HG03060 (cell line): ENCODE measurements at regions not wholly inside any gene's neighbourhood (a gene's known extent, or its start where the extent isn't known, plus 50 kb on each side); places are given as distances from the start of the nearest gene placed in this dataset.

Experiments
- ATAC-seq: cut with Tn5 transposase; IDR thresholded peaks from one replicate; pipeline ENCODE4 v1.9.1; 2021; ENCODE audit warnings: low read depth, moderate number of reproducible peaks; ENCODE audit not compliant: unreplicated experiment

DNA sequence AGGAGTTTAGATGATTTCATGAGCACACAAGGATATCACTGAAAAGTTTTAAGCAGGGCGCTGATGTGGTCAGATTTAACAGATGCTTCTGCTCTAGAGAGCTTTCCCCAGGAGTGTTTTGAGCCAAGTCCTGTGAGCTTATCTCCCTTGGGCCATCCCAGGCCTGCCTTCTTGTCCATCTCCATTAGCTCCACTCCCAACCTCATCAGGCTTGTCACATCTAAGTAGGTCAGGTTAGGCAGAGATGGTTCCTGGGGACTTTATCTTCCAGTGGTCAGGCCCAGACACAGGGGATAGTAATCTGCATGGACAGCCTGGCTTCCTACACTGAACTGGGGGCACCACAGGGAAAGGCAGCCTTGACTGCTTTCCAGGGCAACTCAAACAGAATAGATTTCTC, 145.4 kb upstream of the SRRM4 start:
- ATAC-seq, result no peak

DNA sequence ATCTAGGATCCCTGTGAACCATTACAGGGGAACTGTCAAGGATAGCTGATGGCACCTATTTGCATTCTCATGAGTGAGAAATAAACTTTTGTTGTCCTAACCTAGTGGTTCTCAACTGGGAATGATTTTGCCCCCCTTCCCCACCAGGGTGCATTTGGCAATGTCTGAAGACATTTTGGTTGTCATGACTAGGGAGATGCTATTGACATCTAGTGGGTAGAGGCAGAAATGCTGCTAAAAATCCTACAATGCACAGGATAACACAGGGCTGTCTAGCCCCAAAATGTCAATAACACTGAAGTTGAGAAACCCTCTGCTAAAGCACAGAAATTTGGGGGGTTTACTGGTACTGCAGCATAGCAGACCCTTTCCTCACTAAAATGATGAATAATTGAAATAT, 140.9 kb upstream of the SRRM4 start:
- no peak for ATAC-seq

DNA sequence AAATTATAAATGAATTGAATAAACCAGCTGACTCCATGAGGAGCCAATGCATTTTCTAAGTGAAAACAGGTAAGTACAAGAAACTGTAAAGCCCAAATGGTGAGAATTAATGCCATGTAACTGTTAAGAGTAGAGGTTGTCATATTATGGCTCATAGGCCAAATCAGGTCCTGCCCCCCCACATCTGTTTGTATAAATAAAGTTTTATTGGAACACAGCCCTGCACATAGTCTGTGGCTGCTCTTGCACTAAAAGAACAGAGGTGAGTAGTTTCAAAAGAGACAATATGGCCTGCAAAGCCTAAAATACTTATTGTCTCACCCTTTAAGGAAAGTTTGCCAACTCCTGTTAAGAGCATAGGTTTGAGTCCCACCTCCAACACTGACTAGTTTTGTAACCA, 140.5 kb upstream of the SRRM4 start:
- no peak for ATAC-seq

DNA sequence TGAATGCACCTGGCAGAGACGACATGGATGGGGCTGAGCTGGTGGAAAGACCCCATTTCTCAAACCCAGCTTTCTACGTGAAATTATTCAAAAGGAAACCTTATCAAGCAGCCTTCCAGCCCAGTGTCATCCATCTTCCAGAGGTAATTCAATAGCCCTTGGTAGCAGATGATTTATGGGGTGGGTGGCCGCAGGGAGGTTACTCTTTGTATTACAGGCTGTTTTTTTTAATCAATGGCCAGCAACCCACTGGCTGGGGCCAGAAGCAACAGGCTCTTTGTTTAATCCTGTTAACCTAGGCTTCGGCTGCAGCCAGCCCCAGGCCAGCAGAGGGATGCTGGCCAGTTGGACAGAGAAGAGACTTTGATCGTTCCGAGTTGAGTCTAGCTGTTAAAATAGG, 139.8 kb upstream of the SRRM4 start:
- no peak for ATAC-seq

DNA sequence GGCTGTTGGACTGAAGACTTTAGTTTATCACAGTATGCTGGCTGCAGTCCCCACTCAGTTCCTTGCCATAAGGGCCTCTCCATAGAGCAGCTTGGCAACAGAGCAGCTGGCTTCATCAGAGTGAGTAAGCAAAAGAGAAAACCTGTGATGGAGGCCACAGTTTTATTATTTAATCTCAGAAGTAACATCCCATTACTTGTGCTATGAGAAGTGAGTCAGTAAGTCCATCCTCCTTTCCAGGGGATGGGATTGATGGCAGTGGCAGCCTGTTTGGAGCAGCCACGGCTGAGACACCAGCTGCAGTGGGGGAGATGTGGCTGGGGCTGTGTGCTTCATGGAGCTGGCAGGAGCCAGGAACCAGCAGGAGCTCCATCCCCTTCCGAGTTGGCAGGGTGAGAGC, 138.5 kb upstream of the SRRM4 start:
- ATAC-seq, result no peak

DNA sequence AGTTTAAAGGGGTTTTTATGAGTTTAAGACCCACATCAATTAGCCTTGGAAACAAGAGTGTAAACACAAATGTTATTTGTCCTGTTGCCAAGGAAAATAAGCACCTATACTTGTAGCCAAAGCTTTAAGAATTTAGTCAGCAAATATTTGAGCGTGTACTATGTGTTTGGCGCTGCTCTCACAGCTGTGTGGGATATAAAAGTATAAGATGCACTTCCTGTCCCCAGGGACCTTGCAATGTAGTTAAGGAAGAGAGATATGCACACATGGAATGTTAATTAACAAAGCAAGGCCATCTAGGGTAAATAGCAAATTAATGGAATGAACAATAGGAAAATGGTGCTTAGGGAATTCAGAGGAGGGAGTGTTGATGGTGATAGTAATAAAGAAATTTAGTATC, 134.9 kb upstream of the SRRM4 start:
- ATAC-seq, result no peak

DNA sequence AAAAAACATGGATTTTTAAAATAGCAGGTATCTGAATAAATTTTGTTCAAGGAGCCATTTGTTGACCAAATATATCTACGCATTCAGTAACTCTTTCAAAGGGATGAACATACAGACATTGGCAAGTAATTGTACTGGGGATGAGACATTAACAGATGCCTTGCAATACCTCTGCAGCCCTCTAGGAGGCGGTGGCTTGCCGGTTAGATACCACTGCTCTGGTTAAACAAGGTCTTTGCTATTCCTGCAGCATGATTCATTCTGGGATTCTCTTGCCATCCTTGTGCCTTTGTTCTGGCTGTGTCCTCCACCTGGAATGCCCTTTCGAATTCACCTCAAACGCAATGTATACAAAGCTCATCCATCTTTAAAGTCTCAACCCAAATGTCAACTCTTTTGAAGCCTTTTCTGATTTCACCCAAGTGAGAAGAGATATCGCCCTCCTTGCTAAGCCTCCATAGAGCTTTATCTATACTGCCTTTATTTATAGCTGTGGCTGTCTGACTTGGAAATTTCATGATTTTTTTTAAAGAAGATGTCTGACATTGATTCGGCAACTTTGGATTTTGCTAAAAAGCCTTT, 131.0 kb upstream of the SRRM4 start:
- no peak for ATAC-seq

DNA sequence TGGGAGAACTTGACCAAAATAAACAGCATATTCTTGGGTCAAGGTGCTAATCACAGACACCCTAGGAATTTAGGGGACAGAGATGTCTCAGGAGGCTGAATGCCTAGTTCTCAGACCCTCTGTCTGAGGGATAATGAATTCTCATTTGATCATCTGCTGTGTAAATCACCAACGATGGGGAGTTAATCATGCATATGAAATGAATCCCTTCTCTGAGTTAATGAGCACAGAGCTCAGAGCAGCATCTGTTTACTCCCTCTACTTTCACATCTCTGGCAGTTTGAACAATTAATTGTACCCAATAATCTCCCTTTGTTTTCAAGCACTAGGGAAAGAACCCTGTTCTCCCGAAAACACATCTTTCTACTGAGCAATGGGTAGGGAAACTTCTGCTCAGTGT, 129.4 kb upstream of the SRRM4 start:
- ATAC-seq, result no peak

DNA sequence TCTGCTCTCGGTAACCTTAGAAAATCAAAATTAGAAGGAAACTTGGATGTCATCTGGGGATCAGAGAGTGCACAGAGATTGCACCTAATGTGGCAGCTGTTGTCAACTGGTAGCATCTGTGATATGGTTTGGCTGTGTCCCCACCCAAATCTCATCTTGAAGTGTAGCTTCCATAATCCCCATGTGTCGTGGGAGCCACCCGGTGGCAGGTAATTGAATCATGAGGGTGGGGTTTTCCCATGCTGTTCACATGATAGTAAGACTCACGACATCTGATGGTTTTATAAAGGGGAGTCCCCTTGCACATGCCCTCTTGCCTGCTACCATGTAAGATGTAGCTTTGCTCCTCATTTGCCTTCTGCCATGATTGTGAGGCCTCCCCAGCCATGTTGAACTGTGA, 127.7 kb upstream of the SRRM4 start:
- no peak for ATAC-seq

DNA sequence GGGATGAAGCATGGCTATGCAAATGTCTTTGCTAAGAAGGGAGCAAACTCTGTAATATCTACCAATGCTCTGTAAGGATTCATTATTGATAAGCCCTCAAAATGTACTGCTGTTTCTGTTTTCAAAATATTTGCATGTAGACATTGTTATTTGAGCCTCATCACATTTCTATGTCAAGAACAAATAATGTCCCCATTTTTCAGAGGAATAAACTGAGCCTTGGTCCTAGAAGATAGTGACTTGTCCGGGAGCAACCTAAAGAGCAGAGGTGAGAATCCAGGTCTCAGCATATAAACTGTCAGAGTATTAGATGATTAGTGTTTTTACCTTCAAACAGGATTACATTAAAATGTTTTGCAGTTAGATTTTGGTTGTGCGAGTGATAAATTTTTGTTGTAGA, 125.5 kb upstream of the SRRM4 start:
- ATAC-seq, result no peak

DNA sequence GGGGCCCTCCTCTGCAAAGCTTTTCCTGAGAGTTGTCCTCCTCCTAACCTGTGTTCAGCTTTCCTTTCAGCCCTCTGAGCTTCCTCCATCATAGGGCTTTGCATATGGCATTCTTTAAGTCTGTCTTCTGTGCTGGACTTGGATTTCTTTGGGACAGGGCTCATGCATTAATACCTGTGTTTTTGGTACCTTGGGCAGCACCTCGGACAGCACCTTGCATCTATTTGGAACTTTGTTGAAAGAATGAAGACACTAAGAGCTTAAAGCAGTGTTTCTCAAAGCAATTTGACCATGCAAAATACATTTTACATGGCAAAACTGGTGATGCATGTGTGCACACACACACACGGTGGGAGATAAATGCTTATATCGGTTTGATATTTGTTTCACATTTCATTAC, 115.0 kb upstream of the SRRM4 start:
- ATAC-seq, result no peak

DNA sequence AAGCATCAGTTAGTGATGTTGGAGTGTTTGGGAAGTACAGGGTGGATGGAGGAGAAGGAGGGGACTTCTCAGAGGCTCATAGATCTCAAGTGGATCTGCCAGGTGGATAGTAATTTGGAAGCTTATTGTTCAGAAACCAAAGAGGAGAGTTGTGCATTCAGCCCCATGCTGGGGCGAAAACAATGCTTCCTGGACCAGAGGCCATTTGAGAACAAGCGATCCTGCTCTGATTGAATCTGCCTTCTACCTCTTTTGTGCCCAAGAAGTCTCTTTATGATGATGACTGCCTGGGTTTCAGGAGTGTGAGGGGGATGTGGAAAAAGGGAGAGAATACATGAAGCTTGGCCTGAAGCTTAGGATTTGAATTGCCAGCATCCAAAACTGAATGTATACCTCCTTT, 110.8 kb upstream of the SRRM4 start:
- ATAC-seq, result no peak

DNA sequence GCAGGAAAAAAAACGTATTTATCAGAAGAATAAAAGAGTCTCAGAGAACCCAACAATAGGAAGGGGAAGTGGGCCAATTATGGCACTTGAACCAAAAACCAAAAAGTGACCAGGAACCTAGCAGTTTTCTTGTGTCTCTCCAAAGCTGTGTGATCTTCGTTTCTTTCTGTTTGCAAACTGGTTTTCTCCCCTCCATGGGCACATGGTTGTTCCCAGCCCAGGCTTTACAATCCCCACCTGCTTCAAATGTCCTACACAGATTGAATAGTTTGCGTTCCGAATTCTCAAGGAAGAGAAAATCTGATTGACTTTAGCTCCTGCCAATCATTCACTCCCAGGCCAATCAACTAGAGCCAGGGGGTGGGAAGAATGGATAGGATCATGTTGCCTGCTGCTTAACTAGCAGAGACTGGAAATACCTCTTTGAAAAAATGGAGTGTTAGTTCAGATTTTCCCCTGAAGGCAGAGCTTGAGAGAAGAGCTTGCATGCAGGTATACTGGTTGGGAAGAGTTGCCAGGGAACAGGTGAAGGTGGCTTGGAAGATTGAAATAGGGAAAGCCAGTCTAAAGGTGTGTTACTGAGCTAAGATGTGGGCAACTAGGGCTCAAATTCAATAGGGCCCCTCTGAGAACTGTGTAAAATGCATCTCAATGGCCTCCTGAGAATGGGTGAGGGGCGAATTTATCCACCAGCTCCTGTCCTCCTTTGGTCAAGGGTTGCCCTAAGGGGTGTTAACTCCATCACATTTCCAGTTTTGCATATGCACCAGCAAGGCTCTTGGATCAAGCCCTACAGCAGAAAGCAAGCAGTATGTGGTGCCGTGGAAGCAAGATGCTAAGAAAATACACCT, 106.4 kb upstream of the SRRM4 start:
- no peak for ATAC-seq

DNA sequence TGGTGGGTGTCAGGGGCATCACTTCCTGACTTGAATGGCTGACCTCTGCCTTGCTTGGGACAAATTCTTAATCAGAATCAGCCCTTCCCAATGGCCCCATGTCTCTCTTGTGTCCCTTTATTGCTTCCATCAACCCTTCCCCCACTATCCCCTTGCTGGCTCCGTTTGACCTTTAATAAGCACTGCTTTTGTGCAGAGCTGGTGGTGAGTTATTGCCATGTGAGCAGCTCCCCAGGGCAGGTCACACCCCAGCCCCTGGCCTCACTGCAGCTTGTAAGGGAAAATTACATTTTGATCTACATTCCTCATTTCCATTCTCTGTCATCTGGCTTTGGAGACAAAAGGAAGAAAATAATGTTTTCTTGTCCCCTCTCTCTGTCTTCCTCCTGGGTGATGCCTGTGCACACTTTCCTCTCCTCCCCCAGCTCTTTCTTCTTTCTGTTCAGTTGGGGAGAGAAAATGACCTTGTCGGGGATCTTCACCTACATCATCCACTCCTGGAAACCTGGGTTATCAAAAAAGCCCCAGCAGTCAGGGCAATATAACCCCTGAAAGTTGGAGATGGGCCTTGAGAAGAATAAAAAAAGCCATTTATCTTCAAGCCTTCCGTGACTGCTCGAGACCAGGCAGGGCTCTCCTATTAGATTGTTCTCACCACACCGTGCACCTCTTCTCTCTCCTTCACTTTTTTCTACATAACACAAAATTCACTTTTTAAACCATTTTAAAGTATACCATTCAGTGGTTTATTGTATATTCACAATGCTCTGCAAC, 100.4 kb upstream of the SRRM4 start:
- no peak for ATAC-seq

DNA sequence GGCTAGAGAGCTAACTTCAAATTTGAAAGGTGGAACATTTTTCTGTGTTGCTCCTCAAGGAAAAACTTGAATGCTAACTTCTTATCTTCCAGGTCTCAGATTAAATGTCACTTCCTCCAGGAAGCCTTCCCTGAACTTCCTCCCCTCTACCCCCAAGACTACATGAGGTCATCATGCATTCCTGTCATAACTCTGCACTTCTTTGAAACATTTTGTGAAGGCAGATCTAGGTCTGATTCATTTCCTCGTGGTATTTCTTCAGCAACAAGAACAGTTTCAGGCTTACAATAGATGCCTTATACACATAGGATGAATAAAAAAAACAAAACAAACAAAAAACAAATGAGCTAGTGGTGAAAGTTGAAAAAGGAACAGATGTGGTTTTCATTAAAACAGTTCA, 97.1 kb upstream of the SRRM4 start:
- no peak for ATAC-seq

DNA sequence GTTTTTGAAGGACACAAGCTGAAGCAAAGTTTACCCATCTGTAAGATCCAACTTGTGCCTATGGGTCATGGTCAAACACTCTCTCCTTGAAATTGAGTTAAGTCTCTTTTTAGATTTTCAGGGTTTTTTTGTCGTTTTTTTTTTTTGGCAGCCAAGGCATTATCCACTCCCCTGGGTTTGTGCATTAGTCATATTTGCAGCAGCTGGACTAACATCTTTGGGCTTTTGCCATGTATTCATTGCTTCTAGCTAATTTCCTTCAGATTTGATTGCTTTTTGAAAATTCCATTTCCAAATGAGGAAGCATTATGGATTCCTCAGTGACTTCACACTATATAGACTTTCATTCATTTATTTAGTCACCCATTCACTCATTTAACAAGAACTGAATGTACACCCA, 80.3 kb upstream of the SRRM4 start:
- ATAC-seq, result no peak

DNA sequence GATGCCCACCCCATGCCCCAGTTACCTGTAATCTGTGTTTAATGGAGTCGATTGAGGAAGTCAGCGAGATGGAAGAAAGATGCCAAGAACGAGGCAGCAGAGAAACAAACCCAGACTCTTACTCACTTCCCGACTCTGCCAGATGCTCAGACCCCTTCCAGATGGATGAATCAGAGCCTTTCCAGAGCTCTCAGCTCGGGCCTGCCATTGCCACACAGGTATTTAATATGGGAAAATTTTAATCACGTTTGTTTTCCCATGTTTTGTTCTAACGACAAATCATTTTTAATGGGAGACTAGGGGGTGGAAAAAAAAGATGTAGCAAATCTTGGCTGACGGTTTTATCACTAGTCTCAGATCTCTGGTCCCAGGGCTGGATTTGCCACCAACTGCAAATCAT, 72.5 kb upstream of the SRRM4 start:
- ATAC-seq, result no peak

DNA sequence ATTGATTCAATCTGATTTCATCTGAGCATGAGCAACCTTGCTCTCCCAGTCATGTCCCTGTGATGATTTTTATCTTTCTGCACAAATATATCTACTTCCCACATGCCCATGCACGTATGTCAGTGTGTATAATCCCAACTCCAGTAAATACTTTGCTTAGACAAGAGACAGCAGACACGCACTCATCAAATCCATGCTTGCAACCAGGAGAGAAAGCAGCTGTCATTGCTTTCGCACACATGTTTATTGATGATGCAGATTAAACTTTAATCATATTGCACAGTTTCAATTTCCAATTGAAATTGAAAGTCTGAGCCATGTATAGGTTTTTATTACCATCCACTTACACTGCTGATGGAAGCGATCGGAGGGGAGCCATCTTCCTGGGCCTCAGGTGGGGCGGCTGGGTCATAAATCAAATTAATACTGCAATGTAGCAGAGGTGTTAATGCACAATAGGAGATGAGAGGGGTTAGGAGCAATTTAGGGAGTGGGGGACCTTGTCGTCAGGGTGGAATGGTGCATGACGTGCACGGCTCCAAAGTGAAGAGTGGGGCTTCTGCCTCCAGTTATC, 68.6 kb upstream of the SRRM4 start:
- no peak for ATAC-seq

DNA sequence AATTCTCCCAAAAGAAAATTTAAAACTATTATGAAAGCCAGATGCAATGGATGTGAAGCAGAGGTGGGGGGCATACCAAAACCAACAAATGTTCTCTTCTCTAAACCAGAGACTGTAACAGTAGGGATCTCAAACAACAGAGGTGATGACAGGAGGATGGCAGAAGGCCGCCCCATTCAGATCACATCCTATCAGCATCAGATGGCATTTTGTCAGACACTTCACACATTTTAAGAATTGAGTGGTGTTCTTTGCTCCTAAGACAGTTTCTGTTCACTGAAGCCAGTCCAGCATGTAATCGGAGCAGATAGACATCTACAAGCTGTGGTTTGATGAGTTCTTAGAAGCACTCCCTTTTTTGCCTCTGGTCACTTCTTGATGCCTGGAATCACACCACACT, 59.6 kb upstream of the SRRM4 start:
- ATAC-seq, result no peak

DNA sequence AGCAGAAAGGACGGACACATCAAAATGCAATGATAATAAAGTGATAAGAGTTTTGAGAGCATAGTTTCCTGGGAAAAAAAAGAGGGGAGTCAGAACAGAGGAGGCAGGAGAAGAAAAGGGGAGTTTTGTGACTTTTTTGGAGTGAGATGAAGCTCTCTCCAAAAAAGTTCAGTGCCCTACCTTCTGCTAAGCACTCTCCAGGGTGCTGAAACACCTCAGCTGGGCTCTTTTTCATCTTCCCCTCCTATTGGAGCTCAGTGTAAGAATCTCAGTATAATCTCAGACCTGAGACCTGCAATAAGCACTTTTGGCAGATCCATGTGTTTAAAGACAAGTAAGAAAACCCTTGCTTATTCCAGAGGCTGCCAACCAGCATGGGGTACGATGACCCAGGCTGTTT, 58.9 kb upstream of the SRRM4 start:
- ATAC-seq, result no peak

DNA sequence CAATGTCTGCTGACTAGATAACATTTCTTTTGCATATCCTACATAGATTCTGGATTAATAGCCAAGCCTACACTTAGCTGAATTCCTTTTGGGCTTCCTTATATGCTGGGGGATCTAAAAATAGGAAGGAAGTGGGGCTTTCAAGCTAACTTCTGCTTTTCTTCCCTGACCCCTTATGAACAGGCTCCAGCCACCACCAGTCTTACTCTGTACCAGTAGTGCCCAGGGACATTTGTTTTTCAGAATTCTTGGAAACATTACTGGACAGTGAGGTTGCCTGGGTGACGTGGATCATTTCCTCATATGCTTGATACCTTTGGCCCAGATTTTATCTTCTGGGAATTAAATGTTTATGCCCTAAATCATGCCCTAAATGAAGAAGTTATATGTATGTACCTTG, 55.9 kb upstream of the SRRM4 start:
- no peak for ATAC-seq
